ENCODE measurements at regions not wholly inside any gene's neighbourhood (a gene's known extent, or its start where the extent isn't known, plus 50 kb on each side); places are given as distances from the start of the nearest gene placed in this dataset.
"Not testable (repeated sequence)": the region's sequence is repeated elsewhere in the genome, so short reads cannot be mapped to it uniquely, and the experiment has no call there.

DNA sequence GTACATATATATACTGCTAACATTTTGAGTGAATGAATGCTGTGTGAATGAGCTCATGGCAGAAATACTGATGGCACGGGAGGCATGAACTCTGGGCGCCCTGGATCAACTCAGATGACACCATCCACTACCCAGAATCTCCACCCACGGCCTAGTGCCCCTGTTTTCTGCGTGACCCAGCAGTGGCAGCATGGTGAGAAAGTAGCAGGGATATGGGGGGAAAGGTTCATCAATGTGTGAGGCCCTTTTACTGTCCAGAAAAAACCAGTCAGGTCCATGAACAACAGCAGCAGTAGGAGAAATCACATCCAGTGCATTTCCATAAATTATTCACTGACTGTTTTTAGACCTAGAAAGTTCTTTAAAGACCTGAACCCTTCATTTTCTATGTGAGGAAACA lies 391.0 kb upstream of the NRP1 start:
- DNase-seq = no peak

DNA sequence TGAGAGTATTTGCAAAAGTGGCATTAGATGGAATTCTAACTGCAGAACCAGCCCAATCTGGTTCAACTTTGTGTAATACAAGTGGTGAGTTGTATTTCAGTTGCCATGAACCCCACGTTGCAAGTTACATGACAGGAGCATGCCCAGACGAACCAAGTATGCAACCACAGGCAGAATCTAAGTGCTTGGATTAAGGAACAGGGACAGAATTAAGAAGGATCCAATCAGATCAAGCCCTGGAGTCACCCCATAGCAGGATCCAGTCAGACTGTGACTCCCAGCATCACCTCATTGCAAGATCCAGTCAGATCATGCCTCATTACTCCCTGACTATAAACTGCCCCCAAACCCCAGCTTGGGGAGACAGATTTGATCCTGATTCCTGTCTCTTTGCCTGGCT lies 388.7 kb upstream of the NRP1 start:
- no peak for DNase-seq

DNA sequence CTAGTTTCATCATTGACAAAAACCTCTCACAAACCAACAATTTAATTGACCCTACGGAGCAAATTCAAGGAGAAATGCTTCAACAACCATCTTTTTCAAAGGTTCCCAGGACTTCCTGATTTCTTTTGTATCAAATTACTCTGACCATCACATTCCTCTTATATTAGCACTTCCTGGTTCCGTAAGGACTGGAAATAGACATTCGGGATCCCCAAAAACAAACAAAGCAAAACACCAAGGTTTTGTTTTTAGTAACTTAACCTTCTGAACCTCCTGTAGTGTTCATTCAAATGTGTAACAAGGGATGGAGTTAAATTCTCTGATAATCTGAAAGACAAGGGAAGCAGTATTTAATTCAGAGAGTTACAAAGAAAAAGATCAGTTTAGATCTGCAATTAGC lies 387.6 kb upstream of the NRP1 start:
- DNase-seq = no peak

DNA sequence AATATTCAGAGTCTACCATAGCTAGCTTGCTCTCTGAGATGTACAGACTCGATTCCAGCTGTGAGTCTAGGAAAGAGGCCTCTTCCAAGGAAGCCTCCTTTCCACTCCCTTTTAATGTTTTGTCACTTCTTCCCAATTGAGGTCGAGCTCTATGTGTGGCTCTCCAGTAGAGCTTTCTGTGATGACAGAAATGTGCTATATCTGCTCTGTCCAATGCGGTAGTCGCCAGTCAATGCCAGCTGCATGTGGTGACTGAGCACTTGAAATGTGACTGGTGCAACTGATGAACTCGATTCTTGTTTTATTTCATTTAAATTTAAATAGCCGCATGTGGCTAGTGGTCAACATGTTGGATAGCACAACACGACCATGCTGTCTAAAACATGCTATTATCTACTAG lies 387.0 kb upstream of the NRP1 start:
- DNase-seq = no peak

DNA sequence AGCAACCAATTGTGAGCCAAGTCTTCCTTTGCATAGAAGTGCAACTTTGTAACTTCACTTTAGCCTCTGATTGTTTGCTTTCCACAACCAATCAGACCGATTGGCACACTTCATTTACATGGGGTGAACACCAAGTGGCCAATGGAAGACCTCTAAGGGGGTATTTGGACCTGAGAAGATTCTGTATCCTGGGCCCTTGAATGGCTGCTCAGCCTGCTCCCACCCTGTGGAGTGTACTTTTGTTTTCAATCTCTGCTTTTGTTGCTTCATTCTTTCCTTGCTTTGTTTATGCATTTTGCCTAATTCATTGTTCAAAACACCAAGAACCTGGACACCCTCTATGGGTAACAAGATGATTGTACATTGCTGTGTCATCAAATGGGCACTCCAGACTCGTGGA lies 385.7 kb upstream of the NRP1 start:
- DNase-seq = no peak

DNA sequence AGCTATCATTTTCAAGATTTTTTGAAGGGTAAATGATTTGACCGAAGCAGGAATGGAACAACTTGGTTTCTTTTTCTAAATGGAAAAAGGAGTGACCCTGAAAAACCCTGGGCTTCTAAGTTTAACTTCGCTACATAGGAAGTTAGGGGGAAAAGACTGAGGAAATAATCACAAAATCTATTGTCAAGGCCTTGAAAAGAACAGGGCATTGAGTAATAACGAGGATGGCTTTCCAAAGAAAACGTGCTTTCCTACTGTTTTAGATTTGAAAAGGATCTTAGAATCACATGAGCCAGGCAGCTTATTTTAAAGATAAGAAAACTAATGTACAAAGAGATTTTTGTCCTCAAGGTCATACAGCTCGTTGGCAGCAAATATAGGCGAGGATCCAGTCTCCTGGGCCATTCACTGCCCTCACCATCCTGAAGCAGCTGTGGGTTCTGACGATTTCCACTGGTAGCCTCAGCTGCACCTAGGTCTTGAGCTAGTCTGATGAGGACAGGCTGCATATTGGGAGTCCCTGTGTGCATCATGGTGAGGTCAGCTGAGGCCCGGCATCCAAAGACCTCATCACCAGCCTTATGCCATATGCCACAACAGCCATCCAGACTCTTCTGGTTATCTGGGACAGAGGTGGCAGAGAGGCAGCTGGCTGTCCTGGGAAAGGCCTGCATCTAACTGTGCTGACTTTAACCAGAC lies 384.7 kb upstream of the NRP1 start:
- DNase-seq = no peak

DNA sequence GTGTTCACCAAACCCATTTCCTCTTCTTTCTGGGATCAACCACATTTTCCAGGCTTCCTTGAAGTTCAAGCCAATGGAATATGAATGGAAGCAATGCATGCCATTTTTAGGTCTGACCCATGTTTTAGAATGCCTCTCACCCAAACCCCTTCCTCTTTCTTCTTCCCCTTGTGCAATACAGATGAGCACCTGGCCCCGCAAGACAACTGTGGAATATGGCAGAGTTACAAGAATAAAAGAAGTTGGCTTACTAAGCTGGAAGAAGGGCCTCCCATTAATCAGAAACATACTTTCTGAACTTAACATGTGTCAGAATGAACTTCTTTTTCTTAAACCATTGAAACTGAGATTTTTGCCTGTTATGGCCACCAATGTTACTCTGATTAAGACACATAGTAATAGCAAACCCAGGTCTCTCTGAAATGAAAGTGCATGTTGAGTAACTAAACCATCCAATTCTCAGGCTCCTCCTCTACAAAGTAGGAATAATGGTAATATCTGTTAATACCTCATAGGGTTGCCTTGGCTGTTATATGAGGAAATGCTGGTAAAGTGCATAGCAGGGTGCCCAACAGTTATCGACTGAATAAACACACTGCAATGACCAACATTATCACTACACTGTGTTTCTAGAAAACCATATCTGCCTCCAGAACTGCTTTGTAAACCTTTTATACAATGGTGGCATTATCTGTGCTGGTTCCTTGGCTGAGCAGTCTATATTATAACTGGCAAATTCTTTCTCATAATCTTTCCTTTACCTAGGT lies 382.2 kb upstream of the NRP1 start:
- peak; percentile 5 for DNase-seq

DNA sequence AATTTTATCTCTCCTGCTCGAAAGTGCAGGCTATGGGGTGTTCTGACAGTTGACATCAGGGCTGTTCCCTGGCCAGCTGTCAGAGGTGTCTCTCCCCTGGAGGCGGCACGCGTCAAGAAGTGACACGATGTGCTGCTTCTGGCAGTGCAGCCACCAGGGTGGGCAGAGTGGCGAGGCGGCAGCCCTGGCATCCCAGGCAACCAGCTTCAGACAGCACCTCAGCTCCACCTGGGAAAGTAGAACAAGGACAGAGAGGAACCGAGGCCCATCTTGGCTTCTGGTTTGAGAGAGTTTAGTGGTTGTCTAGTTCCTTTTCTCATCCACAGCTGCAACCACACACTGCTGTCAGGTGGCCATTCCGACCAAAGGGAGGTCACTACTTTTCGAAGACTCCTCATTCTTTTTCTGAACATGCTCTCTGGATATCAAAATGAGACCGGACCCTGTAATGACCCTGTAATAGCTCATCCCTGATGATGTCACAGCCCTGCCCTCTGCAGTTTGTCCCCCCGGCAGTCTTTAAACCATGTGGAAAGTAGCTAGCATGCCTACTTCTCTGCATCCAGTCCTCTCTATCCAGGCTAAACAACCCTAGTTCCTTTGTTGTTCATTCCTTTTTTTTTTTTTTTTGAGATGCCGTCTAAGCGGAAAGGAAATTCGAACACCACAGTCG lies 381.0 kb upstream of the NRP1 start:
- DNase-seq = no peak

DNA sequence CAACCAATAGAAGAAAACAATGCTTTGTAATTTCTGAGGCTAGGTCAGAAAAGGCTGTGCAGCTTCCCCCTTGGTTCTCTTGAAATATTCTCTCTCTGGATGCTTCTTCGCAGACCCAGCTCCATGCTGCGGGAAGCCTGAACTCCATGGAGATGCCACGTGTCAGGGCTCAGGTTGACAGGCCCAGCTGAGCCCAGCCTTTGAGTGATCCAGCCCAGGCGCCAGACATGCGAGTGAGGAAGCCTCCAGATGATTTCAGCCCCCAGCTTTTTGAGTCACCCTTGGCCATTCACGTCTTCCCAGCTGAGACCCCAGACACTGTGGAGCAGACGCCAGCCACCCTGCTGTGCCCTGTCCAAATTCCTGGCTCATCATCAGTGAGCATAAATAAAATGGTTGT lies 378.4 kb upstream of the NRP1 start:
- DNase-seq = no peak

DNA sequence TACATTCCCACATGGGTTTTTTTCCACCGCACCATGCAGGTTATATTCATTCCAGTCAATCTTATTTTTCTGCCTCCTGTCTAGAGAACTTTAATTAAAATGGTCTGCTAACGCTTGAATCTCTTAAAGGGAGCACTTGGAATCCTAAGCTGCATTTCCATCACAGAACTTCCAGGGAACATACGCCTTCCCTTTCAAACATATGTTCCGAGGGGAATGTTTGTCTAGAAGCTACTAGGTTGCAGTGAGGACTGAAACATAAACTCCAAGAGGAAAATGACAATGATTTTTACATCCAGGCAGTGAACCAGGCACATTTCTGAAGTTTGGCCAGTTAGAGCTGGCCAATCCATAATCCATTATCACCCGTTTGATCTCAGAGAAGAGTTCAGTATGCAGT lies 375.5 kb upstream of the NRP1 start:
- no peak for DNase-seq

DNA sequence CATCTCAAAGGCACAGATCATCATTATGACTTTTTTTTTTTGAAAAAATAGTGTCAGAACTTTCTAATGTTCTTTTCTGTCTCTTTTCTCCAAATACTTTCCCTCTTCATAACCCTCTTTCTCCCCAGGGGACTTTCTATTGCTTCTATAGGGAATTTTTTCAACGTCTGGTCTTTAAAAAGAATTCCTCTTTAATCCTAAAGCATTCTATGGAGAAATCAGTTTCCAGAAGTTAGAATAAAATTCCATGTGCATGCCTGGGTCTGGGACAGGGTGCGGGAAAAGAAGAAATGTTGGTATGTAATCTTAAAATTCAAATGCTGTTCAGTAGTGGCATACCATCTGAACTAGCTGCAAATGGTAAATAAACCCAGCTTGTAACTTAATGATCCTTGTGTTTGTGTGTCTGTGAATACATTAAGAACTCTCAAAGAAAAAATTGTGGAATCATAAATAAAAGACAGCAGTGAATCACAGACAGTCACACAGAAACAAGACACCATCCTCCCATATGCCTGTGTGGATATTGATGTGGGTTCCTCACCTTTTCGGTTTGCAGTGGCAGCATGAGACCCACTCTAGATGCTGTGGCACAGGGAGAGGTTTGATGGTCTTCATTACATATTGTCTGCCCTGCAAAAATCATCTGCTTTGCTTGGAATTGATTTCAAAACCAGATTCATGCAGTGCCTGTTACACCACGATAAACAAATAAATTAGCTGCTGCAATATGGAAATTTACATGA lies 374.7 kb upstream of the NRP1 start:
- no peak for DNase-seq

DNA sequence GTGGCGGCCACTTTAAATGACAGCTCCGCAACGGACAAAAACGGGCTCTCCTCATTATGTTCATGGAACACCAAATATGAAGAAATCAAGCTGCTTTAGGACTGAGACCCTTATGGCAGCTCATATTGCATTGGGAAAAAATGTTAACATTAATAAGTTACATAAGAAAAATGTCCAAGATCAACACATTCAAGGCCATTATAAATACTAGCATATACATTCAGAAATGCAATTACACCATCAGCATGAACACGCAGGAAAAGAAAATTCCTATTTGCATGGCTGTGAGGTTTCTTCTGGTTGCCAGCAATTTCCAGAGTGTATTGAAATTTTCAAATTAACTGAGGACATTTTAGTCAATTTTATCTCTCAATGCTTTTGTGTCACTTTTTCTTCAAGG lies 374.1 kb upstream of the NRP1 start:
- no peak for DNase-seq

DNA sequence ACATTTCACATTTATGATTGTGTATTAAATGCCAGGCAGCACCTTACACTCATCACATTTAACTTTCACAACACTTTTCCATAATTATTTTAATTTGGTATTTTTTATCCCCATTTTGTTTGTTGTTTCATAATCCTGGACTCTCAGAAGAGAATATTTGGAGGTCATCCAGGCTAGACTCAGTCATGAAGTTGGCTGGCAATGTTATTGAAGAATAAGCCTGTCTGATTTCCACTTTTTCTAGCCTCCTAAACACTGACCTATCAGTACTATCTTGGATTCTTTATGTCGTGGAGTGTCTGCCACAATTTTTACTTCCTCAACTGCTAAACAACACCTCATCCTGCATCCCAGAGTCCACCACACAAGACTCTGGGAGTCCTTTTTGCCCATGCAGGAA lies 372.3 kb upstream of the NRP1 start:
- DNase-seq = no peak

DNA sequence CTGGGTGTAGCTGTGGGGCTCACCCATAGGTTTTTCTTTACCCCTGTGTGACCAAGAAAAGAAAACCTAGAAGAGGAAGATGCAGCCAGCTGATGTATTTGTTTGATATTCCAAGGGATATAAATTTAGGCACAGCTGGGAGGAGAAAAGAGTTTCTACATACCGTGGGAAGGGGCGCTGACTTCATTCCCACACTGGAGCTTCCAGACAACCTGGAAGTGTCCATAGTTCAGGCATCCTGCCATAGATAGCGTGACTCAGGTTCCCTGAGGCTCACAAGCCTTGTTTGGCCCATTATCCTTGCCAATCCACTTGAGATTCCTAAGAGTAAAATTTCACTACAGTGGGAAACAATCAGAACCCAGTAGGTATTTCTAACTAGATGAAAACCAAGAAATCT lies 371.7 kb upstream of the NRP1 start:
- DNase-seq = no peak

DNA sequence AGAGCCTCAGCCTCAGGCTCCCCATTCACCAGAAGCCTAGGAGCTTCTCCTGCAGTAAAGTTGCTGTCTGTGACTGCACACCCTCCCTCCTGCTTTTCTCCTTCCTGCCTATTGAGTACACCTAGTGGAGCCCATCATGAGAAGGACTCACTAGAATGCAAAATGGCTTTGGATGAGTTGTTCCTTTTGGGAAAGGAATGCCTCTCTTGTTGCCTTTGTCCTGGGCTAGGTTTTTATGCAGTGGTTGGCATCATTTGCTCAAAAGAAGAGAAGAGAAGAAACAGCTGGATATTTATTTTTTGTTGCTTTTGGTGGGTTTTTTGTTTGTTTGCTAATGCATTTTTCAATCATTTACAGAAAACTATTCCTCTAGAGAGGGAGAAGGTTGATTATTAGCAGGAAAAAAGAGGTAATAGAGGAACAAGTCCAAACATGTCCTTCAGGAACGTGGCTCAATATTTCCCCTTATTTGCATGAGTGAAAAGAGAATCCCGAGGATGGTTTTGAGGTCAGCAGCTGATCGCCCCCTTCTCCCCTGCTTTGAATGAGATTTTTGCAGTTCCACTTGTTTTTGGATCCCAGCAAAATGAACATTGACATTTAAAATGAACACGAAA lies 369.9 kb upstream of the NRP1 start:
- DNase-seq = no peak

DNA sequence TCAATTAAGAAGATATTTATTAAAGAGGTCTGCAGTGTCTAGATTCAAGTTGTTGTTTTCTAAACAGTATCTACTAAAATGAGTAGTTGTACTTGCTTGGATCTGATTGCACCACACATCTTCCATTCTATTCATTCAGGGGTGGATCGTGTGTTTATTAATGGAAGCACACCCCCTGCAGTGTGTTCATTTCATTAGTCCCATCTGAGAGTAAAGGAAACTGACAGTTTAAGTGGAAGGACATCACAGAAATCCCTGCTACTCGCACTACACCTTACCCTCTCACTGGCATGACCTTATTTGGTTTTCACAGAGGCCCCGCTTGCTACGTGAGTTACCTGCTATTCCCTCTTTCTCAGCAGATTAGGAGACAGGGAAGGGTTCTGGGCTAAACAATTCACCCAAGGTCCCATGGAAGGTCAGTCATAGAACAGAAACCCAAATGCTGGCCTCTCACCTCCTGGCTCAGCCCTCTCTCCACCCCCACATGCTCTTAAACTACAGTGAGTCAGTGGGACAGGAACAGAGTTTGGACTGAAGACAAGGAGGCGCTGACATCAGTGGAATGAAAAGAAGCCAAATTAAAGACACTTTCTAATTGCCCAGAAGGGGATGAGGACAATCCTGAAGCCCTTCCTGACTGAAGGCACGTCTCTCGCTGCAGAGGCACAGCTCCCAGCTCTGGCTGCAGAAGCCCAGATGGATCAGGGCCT lies 369.2 kb upstream of the NRP1 start:
- DNase-seq = no peak

DNA sequence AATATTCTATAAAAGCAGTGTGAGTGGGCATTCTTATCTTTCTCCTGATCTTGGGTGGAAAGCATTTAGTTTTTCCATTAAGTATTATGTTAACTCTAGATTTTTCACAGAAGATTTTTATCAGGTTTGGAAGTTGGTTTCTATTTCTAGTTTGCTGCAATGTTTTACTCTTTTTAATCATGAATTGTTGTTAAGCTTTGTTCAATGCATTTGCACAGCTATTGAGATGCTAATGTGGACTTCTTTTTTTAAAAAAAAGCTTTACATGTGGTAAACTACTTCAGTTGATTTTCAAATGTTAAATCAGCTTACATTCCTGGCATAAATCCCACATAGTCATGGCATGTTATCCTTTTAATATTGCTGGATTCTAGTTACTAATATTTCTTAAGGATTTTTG lies 363.6 kb upstream of the NRP1 start:
- DNase-seq = no peak

DNA sequence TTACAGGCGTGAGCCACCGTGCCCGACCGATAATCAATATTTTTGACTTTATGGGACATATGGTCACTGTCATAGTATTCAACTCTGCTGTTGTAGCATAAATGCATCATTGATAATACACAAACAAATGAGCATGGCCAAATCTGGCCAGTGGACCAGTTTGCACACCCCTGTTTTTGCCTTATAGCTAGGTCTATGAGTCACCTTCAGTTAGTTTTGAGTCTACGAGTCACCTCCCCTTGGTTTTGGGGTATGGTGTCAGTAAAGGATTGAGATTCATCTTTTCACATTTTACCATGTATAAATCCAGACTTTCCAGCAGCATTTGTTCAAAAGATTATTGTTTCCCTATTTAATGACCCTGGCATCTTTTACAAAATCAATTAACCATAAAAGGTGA lies 362.5 kb upstream of the NRP1 start:
- no peak for DNase-seq

DNA sequence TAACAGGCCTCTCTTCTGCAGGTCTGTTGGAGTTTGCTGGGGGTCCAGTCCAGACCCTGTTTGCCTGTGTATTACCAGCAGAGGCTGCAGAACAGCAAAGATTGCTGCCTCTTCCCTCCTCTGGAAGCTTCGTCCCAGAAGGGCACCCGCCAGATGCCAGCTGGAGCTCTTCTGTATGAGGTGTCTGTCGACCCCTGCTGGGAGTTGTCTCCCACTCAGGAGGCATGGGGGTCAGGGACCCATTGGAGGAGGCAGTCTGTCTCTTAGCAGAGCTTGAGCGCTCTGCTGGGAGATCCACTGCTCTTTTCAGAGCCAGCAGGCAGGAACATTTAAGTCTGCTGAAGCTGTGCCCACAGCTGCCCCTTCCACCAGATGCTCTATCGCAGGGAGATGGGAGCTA lies 361.1 kb upstream of the NRP1 start:
- DNase-seq = no peak

DNA sequence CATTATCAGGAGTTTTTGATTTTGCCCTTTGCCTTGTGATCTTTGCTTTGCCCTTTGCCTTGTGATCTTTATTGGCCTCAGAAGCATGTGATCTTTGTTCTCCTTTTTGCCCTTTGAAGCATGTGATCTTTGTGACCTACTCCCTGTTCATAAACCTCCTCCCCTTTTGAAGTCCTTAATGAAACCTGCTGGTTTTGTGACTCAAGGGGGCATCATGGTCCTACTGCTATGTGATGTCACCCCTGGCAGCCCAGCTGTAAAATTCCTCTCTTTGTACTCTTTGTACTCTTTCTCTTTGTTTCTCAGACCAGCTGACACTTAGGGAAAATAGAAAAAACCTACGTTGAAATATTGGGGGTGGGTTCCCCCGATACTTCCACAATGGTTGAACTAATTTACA lies 356.1 kb upstream of the NRP1 start:
- not testable (repeated sequence) for DNase-seq

DNA sequence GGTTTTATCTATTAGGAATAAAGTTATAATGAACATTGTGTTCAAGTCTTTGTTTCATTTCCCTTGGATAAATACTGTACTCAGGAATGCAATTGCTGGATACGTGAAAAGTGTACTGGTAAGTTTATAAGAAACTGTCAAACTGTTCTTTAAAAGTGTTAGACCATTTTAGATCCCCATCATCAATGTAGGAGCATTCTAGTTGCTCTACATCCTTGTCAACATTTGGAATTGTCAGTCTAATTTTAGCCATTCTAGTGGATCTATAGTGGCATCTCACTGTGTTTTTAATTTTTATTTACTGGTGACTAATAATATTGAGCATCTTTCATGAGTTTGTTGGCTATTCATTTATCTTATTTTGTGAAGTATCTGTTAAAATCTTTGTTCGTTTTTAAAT lies 354.0 kb upstream of the NRP1 start:
- DNase-seq = no peak

DNA sequence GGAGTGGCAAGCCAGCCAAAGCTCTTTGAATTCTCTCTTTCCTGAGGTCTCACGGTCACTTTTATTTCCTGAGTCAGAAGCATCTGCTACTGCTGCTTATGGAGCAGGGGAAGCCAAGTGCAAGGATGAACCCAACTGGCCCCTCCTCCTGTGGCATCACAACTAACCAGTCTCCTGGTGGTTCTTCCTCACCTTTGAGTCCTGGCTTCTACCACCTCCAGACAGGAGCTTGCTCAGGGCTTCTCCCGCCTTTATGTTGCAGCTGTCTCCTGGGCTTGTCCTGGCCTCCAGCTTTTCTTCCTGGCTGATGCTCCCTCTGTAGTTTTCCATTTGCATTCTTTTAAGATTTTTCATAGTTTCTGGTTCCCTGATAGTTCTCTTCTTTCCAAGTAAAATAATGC lies 349.7 kb upstream of the NRP1 start:
- DNase-seq = no peak

DNA sequence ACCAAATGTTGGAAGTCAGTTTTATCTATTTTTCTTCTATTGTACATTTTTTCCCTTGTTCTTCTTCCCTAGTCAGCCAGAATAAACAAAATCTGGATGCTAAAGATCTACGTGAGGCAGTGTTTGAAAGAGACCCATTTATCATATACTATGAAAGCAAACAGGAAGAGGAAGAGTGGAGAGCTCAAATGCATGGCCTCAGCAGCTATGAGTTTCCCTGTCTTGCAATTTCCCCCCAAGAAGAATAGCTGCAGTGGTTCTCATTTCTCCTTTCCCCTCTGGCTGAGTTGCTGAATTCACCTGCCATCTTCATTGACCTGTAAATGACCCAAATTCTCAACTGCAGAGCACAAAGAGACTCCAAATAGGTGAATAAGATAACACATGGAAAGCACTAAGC lies 347.1 kb upstream of the NRP1 start:
- DNase-seq = no peak
